GM10847 (cell line): ENCODE measurements at regions not wholly inside any gene's neighbourhood (a gene's known extent, or its start where the extent isn't known, plus 50 kb on each side); places are given as distances from the start of the nearest gene placed in this dataset.

ENCODE experiments used
- POLR2A ChIP-seq: IDR thresholded peaks from 2 replicates; pipeline ENCODE4 v1.6.1; 2011; ENCODE audit not compliant: insufficient read length; ENCODE audit errors: extremely low read depth

DNA sequence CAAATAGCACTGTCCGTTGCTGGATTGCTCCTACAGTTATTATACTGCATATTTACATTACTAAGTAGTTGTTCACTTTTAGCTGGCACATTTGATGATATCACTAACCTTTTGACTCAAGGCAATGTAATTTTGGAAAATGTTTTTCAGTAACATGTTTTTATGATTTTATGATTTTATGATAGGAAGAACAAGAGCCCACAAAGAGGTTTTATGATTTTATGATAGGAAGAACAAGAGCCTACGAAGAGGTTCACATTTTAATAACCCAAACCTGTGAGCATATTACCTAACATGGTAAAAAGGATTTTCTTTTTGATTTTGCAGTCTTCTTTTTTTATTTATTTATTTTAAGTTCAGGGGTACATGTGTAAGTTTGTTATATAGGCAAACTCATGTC, 172.3 kb upstream of the TPM1 start:
- no peak for TF ChIP-seq POLR2A

DNA sequence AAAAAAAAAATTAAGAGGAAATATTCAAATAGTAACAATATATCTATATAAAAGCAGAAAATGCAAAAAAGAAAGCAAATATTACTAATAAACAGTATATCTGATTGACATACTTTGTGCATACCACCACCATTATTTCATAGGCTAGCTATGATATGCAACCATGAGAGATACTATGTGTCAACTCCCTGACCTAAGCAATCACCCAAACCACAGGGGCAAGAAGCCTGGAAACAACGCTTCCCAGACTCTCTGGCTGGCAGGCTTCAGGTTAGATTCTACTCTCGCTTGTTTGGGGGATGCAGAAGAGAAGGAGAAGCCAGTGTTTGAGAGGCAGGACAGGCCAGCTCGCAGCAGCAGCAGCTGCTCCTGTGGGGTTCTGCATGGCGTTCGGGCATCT, 169.3 kb upstream of the TPM1 start:
- no peak for TF ChIP-seq POLR2A

DNA sequence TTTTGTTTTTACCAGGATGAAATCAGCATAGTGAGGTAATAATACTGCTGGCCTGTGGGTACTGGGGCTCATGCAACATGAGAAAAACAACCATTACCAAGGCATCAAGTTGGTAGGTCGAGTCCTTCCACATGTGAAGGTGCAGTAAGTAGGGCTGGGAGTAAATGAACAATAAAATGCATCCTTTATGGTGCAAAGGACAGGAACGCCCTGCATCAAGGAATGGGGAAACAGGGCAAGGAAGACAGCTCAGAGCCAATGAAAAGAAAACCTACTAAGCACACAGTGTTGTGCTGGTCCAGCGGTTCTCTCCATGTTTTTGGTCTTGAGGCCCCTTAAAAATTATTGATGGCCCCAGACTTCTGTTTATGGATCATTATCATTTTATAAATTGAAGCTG, 168.5 kb upstream of the TPM1 start:
- TF ChIP-seq POLR2A = no peak

DNA sequence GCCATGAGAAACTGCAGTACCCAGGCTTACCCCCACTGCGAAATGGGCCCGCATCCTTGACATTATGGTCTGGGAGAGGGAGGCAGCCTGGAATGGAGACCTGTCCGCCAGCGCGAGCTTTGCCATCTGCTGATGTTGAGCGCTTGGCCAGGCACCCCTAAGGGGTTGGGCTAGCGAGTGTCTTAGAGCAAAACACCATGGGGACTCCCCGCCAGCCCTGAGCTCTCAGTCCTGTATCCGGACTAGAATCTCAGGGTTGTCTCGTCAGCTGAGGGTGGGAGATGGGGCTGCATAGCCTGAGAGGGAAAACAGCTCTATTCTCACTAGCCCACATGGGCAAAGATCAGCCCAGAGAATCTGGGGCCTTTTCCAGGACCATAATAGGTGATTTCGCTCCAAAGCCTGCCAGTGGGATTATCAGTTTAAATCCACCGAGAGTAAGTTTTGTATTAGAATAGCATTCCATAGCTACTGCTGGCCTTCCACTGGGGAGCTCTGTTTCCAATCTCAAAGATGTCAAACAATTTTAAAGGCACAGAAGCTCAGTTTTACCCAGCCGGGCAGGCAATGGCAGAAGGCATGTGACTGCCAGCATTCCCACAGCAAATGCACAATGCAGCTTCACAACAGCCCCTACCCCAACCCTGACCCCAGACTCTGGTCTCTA, 167.5 kb upstream of the TPM1 start:
- no peak for TF ChIP-seq POLR2A

DNA sequence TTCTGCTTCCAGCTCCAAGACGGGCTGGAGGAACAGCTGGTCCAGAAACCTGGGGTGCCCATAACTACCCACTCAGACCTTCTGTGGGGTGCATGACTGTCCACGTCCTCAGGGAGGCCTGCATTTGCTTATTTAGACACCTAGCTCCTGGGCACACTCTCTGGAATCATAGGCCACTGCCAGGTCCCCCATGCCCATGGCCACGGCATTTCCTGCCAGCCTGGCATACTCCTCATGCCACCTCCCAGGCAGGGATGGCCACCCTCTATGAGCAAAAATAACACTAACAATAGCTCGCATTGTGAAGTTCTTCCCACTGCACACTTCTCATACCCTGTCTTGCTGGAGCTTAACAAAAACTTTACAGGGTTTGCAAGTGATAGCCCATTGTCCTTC, 166.9 kb upstream of the TPM1 start:
- no peak for TF ChIP-seq POLR2A

DNA sequence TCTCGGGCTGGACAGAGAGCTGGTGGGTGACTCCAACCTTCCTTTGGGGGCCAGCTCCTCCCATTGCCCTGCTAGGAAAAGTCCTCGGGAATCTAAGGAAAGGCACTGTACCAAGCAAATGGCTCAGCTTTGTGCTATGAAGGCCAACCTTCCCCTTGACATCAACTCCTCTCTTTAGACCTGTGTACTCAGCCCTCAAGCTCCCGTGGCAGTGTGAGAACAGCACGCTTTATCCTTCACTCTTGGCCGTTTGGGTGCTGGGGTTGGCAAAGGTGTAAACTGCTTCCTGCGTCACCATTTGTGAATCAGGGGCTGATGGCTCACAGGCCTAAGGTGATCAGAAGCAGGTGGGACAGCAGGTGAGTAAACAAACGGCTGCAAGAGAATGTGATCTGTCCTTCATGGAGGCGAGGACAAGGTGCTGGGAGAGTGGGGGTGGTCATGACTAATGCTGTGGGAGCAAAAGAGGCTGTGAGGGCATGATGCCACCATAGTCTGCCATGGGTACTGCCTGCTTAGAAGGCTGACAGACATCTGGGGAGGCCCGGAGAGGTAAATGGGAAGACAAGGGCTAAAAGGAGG, 165.2 kb upstream of the TPM1 start:
- no peak for TF ChIP-seq POLR2A

DNA sequence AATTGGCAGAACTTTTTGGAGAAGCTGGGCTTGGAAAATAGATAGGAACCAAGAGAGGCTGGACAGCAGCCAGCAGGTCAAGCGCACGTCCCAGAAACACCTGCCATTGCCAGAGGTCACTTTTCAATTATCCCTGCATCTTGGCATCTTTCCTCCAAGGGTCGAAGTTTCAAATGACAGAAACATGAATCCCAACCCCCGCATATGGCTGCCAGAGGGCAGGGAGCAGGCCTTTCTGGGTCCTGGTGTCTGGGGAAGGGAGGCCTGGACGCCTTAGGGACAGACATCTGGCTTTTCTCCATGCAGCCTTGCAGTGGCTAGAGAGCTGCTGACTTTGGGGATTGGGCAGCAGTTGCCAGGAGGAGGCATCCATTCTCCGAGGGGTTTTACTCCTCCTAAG, 164.5 kb upstream of the TPM1 start:
- TF ChIP-seq POLR2A = no peak

DNA sequence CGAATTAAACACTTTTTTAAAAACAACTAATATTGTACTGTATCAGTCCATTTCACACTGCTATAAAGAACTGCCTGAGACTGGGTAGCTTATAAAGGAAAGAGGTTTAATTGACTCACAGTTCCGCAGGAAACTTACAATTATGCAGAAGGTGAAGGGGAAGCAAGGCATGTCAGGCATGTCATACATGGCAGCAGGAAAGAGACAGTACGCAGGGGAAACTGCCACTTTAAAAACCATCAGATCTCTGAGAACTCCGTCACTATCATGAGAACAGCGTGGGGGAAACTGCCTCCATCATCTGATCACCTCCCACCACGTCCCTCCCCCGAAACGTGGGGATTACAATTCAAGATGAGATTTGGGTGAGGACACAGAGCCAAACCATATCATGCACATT, 162.8 kb upstream of the TPM1 start:
- no peak for TF ChIP-seq POLR2A

DNA sequence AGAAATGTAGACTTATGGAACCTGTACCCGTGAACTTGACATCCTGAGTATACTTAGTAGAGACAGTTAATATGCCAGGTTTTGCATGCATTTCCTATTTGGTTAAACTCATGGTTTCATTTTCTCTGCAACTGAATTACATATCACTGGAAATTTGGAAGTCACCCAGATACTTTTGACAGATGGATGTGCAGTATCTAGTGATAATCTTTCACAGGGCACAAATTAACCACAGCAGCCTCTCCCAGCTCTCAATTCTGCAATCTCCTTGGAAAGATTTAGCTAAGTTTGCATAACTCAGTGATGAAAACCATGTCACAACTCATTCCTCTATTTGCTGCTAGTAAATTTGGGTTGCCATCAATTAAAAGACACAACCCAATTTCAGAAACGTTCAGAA, 162.3 kb upstream of the TPM1 start:
- no peak for TF ChIP-seq POLR2A

DNA sequence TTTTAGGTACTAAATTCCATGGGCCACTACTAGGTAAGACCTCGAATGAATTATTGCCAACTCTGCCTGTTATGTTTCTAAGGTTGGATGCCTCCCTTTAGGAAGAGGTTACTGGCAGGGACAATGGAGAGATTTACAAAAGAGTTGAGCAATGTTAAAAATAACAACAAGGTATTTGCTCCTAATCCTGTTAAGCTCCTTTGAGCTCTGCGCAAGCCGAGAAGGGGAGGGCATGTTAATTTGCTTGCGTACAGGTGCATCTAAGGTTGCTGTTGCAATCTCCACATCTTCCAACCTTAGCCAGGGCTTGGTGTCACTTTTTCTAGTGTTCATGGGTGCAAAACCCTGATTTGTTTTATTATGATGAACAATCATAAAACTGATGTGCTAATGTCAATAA, 161.5 kb upstream of the TPM1 start:
- no peak for TF ChIP-seq POLR2A

DNA sequence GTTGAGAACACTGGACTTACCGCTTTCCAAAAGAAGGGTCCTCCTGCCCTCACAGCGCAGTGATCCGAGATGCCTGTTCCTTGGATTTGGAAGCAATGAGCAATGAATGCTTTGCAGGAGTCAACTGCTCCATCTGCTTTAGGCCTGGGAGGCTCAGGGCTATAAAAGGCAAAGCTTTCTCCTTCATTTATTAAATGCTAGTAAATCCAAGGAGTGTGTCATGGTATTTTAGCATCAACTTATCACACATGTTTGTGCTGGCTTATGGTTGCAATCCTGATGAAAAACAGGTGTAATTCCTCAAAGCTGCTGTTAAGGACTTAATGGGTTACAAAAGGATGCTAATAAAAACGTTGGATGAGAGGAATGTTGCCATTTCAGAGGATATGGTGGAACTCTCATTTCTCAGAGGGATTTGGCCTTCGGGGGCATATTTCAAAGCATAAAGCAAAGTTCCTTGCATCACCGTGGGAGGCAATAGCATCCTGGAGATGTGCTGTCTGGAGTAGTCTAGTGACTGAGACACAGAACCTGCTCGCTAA, 158.5 kb upstream of the TPM1 start:
- TF ChIP-seq POLR2A = no peak

DNA sequence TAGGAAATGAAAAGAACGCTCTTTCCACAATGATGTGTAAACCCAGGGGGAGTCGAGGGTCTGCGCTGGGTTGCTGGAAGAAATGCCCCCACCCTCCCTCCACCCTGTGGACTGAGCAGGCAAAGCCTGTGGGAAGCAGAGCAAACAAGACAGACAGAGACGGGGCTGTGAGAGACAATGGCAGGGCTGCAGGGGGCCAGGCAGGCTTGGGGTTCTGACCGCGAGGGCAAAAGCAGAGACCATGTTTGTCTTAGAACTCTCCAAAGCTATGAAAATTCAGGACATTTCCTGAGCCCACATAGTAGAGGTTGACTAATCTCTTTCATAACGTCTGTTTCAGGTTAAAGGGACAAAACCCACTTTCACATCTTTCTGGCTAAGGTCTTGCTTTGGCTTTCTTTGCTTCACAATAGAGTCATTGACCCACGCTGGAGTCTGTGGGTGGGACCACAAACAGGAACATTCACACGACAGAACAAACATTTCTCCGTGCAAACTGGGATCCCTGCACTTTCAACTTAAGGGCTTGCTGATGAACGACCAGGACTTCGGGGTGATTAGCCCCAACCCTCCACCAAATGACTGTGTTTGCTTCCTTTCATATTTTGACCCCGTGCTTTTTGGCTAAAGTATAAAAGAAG, 156.0 kb upstream of the TPM1 start:
- TF ChIP-seq POLR2A = no peak

DNA sequence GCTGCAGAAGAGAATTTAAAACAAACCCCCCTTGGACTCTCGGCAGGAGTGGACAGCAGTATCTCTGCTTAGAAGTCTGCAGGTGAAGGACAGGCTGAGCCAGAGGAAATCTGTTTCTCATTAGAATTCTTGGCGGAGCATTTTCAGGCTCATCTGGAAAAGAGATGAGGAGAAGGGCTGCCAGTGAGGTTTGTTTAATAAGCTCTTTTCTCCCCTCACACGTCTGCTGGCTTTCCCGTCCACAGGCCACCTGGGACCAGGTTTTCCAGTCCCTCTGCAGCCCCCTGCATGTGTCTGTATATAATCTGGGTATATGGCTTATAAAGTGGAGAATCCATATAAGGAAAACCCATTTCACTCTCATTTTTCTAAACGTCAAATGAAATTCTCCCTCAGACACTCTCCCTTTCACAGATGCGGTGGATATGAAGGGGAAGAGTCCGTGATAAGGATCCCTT, 155.4 kb upstream of the TPM1 start:
- no peak for TF ChIP-seq POLR2A

DNA sequence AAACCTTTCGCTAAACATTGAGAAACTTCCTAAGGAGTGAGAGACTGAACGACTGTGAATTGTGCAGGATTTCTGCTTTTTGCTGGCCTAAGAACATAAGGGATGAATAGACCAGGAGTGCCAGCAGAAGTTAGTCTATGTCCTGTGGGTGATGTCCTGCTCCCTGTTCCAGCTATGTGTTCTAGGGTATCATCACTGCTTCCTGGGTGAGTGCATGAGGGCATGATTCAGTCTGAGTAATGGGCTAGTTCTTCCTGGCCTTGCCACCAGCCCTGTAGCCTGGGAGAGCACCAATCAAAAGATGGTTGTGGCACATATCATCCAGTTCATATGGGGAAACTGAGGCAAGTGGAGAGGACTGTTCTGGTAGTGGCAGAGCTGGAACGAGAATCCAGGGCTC, 153.9 kb upstream of the TPM1 start:
- no peak for TF ChIP-seq POLR2A

DNA sequence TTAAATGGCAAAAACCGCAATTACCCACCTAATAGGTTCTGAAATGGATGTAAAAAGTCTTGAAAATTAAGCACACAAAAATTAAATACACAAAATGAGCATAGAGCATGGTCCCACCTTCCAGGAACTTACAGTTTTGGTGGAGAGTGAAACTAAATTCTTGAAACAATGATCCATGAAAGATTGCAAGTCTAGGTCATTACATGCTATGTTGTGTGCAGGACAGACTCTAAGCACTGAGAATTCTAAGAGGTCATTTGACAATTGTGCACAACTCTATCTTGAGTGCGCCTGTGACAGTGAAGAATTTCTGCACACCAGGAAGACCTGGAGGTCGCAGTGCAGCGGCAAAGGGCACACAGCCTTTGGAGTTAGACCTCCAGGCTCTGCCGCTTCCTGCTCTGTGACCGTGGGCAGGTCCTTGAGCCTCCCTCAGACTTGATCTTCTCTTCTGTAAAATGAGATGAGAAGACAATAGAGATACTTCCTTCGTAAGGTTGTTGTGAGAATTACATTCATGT, 153.3 kb upstream of the TPM1 start:
- no peak for TF ChIP-seq POLR2A
